WTC11 (cell line): ENCODE measurements at regions not wholly inside any gene's neighbourhood (a gene's known extent, or its start where the extent isn't known, plus 50 kb on each side); places are given as distances from the start of the nearest gene placed in this dataset.
"Not testable (repeated sequence)": the region's sequence is repeated elsewhere in the genome, so short reads cannot be mapped to it uniquely, and the experiment has no call there.

Experiments
- ATAC-seq: fragments of 200-7000 bp; cut with Tn5 transposase; 2 replicates; pipeline ENCODE4 v1.10.0; 2021; ENCODE audit warnings: mild to moderate bottlenecking, moderate library complexity
- CTCF ChIA-PET: fragments of 300-600 bp; sonication (Branson Sonifier 250); formaldehyde crosslinking; loops from one replicate; lab custom pipeline; 2021; ENCODE audit warnings: antibody characterized with exemption; lab: Charles Lee
- POLR2A ChIA-PET: fragments of 350-600 bp; sonication (Branson Sonifier 250); formaldehyde crosslinking; loops from one replicate; lab custom pipeline; 2021; ENCODE audit warnings: antibody characterized with exemption; lab: Charles Lee
- DNase-seq: peaks from one replicate; pipeline ENCODE4 v3.0.0; 2021; ENCODE audit warnings: low spot score
- H3K27ac Mint-ChIP-seq: 2 replicates; pipeline ENCODE4 v1.8.0; 2021; ENCODE audit warnings: mixed read lengths
- H3K27me3 Mint-ChIP-seq: 2 replicates; pipeline ENCODE4 v1.8.0; 2021; ENCODE audit warnings: low read depth, mild to moderate bottlenecking, moderate library complexity, mixed read lengths
- H3K36me3 Mint-ChIP-seq: 2 replicates; pipeline ENCODE4 v1.8.0; 2021; ENCODE audit warnings: mixed read lengths
- H3K4me1 Mint-ChIP-seq: 2 replicates; pipeline ENCODE4 v1.8.0; 2022; ENCODE audit warnings: mixed read lengths
- H3K4me3 Mint-ChIP-seq: 2 replicates; pipeline ENCODE4 v1.8.0; 2021; ENCODE audit warnings: mild to moderate bottlenecking, moderate library complexity, mixed read lengths
- H3K9me3 Mint-ChIP-seq: 2 replicates; pipeline ENCODE4 v1.8.0; 2021; ENCODE audit warnings: mixed read lengths
- CBFB ChIP-seq: sonication (generic); formaldehyde crosslinking; IDR thresholded peaks from 2 replicates; pipeline ENCODE4 v1.8.1; 2022; ENCODE audit warnings: mild to moderate bottlenecking, low read depth, missing genetic modification reagents
- EMX1 ChIP-seq: fragments of 250-450 bp; sonication (Bioruptor Pico); IDR thresholded peaks from 2 replicates; pipeline ENCODE4 v1.8.0; 2021; ENCODE audit warnings: mild to moderate bottlenecking
- FOXK1 ChIP-seq: sonication (generic); formaldehyde crosslinking; IDR thresholded peaks from 2 replicates; pipeline ENCODE4 v1.8.0; 2022; ENCODE audit warnings: mild to moderate bottlenecking, moderate library complexity, missing genetic modification reagents
- HMGA2 ChIP-seq: fragments of 250-450 bp; sonication (Bioruptor Pico); IDR thresholded peaks from 2 replicates; pipeline ENCODE4 v1.4.0; 2021; ENCODE audit warnings: mild to moderate bottlenecking, moderate library complexity
- JUN ChIP-seq: sonication (generic); formaldehyde crosslinking; IDR thresholded peaks from 2 replicates; pipeline ENCODE4 v1.8.0; 2023; ENCODE audit warnings: mild to moderate bottlenecking, missing genetic modification reagents
- MYBL2 ChIP-seq: sonication (generic); formaldehyde crosslinking; IDR thresholded peaks from 2 replicates; pipeline ENCODE4 v1.8.1; 2023; ENCODE audit warnings: mild to moderate bottlenecking, moderate library complexity, missing genetic modification reagents
- NFYB ChIP-seq: sonication (generic); formaldehyde crosslinking; conservative IDR thresholded peaks from 2 replicates; pipeline ENCODE4 v1.8.0; 2022; ENCODE audit warnings: low read depth, missing genetic modification reagents
- NR1H2 ChIP-seq: sonication (generic); formaldehyde crosslinking; IDR thresholded peaks from 2 replicates; pipeline ENCODE4 v1.9.0; 2021; ENCODE audit warnings: mild to moderate bottlenecking, moderate library complexity, missing genetic modification reagents
- NR3C1 ChIP-seq: sonication (generic); formaldehyde crosslinking; conservative IDR thresholded peaks from 2 replicates; pipeline ENCODE4 v1.8.1; 2023; ENCODE audit warnings: low read depth, mild to moderate bottlenecking, missing genetic modification reagents
- RORB ChIP-seq: fragments of 250-450 bp; sonication (Bioruptor Pico); IDR thresholded peaks from 2 replicates; pipeline ENCODE4 v1.9.0; 2021; ENCODE audit warnings: mild to moderate bottlenecking
- SMAD4 ChIP-seq: sonication (generic); formaldehyde crosslinking; IDR thresholded peaks from 2 replicates; pipeline ENCODE4 v1.8.0; 2022; ENCODE audit warnings: mild to moderate bottlenecking, missing genetic modification reagents
- SP1 ChIP-seq: sonication (generic); formaldehyde crosslinking; conservative IDR thresholded peaks from 2 replicates; pipeline ENCODE4 v1.8.1; 2022; ENCODE audit warnings: missing genetic modification reagents
- TP53 ChIP-seq: sonication (generic); formaldehyde crosslinking; IDR thresholded peaks from 2 replicates; pipeline ENCODE4 v1.8.1; 2023; ENCODE audit warnings: mild to moderate bottlenecking, missing genetic modification reagents
- ZNF396 ChIP-seq: fragments of 250-450 bp; sonication (Bioruptor Pico); IDR thresholded peaks from 2 replicates; pipeline ENCODE4 v1.8.0; 2021; ENCODE audit warnings: mild to moderate bottlenecking, moderate library complexity, borderline replicate concordance
- TF ChIP-seq, protein P1 (sequence below): fragments of 250-450 bp; sonication (Bioruptor Pico); IDR thresholded peaks from 2 replicates; pipeline ENCODE4 v1.9.0; 2021; ENCODE audit warnings: mild to moderate bottlenecking
- TF ChIP-seq, protein P2 (sequence below): sonication (generic); formaldehyde crosslinking; conservative IDR thresholded peaks from 2 replicates; pipeline ENCODE4 v1.8.1; 2022; ENCODE audit warnings: mild to moderate bottlenecking, missing genetic modification reagents
- TF ChIP-seq, protein P3 (sequence below): fragments of 250-450 bp; sonication (Bioruptor Pico); IDR thresholded peaks from 2 replicates; pipeline ENCODE4 v1.8.0; 2021; ENCODE audit warnings: mild to moderate bottlenecking

DNA sequence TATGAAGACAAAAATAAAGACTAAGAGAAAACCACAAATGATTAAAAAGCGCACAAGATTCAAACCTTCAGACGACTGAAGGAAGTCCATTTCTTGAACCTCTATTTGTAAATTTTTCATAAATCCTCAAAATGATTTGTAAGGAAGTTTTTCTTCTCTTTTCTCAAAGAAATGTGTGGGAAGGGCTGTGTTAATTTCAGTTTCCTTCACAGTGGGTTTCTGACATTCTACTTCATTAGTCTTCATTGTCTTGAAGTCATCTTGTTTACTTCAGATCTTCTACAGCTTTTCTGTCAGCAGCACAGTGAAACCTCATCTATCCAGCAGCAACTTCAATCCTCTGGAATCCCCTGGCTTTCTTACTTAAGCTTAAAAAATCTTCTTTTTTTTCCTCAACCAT, 87.6 kb upstream of the MYLIP start:
- peaks cover 7% of the 10 kb centered on the region; the same call in 1 of the 2 replicates for H3K4me1 Mint-ChIP-seq
- H3K27me3 Mint-ChIP-seq = peaks cover 3% of the 10 kb centered on the region
- peaks cover 53% of the 10 kb centered on the region for H3K9me3 Mint-ChIP-seq
- peaks cover 47% of the 10 kb centered on the region for H3K36me3 Mint-ChIP-seq
- TF ChIP-seq, protein P1, sequence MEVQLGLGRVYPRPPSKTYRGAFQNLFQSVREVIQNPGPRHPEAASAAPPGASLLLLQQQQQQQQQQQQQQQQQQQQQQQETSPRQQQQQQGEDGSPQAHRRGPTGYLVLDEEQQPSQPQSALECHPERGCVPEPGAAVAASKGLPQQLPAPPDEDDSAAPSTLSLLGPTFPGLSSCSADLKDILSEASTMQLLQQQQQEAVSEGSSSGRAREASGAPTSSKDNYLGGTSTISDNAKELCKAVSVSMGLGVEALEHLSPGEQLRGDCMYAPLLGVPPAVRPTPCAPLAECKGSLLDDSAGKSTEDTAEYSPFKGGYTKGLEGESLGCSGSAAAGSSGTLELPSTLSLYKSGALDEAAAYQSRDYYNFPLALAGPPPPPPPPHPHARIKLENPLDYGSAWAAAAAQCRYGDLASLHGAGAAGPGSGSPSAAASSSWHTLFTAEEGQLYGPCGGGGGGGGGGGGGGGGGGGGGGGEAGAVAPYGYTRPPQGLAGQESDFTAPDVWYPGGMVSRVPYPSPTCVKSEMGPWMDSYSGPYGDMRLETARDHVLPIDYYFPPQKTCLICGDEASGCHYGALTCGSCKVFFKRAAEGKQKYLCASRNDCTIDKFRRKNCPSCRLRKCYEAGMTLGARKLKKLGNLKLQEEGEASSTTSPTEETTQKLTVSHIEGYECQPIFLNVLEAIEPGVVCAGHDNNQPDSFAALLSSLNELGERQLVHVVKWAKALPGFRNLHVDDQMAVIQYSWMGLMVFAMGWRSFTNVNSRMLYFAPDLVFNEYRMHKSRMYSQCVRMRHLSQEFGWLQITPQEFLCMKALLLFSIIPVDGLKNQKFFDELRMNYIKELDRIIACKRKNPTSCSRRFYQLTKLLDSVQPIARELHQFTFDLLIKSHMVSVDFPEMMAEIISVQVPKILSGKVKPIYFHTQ (CRISPR knock-in tag) = no peak
- TF ChIP-seq NR3C1 (no peak), NFYB (CRISPR knock-in tag) (no peak), RORB (CRISPR knock-in tag) (no peak), FOXK1 (CRISPR knock-in tag) (no peak), CBFB (CRISPR knock-in tag) (no peak), JUN (CRISPR knock-in tag) (no peak)
- CTCF ChIA-PET = no interaction called here
- no peak overlapping the region for H3K27ac Mint-ChIP-seq
- POLR2A ChIA-PET = no interaction called here
- ATAC-seq = no peak
- H3K4me3 Mint-ChIP-seq = no peak overlapping the region
- DNase-seq = no peak

DNA sequence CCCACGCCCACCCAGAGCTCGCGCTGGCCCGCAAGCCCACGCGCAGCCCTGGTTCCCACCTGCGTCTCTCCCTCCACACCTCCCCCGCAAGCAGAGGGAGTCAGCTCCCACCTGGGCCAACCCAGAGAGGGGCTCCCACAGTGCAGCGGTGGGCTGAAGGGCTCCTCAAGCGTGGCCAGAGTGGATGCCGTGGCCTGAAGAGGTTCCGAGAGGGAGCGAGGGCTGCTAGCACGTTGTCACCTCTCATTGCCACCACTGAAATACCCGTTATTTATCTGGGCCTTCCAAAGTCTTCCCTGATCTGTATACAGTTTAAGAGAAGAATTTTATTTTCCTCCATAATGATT, 88.3 kb upstream of the MYLIP start:
- Mint-ChIP-seq H3K27me3 (peaks cover 3% of the 10 kb centered on the region), H3K4me3 (no peak overlapping the region), H3K9me3 (peaks cover 58% of the 10 kb centered on the region), H3K4me1 (peaks cover 7% of the 10 kb centered on the region; the same call in 1 of the 2 replicates), H3K36me3 (peaks cover 47% of the 10 kb centered on the region), H3K27ac (no peak overlapping the region)
- DNase-seq (no peak), ATAC-seq (no peak)
- CTCF ChIA-PET = no interaction called here
- no peak for TF ChIP-seq SMAD4 (CRISPR knock-in tag)
- TF ChIP-seq, protein P1 (CRISPR knock-in tag) = no peak
- no peak for TF ChIP-seq EMX1
- no peak for TF ChIP-seq TP53 (CRISPR knock-in tag)
- no peak for TF ChIP-seq RORB (CRISPR knock-in tag)
- TF ChIP-seq, protein P2, sequence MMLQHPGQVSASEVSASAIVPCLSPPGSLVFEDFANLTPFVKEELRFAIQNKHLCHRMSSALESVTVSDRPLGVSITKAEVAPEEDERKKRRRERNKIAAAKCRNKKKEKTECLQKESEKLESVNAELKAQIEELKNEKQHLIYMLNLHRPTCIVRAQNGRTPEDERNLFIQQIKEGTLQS = no peak
- TF ChIP-seq MYBL2 (CRISPR knock-in tag) = no peak
- TF ChIP-seq, protein P3, sequence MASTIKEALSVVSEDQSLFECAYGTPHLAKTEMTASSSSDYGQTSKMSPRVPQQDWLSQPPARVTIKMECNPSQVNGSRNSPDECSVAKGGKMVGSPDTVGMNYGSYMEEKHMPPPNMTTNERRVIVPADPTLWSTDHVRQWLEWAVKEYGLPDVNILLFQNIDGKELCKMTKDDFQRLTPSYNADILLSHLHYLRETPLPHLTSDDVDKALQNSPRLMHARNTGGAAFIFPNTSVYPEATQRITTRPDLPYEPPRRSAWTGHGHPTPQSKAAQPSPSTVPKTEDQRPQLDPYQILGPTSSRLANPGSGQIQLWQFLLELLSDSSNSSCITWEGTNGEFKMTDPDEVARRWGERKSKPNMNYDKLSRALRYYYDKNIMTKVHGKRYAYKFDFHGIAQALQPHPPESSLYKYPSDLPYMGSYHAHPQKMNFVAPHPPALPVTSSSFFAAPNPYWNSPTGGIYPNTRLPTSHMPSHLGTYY (CRISPR knock-in tag) = no peak
- TF ChIP-seq ZNF396 (CRISPR knock-in tag) = no peak
- no peak for TF ChIP-seq NR1H2 (CRISPR knock-in tag)
- TF ChIP-seq SP1 (CRISPR knock-in tag) = no peak
- no peak for TF ChIP-seq HMGA2 (CRISPR knock-in tag)
- POLR2A ChIA-PET = no interaction called here

DNA sequence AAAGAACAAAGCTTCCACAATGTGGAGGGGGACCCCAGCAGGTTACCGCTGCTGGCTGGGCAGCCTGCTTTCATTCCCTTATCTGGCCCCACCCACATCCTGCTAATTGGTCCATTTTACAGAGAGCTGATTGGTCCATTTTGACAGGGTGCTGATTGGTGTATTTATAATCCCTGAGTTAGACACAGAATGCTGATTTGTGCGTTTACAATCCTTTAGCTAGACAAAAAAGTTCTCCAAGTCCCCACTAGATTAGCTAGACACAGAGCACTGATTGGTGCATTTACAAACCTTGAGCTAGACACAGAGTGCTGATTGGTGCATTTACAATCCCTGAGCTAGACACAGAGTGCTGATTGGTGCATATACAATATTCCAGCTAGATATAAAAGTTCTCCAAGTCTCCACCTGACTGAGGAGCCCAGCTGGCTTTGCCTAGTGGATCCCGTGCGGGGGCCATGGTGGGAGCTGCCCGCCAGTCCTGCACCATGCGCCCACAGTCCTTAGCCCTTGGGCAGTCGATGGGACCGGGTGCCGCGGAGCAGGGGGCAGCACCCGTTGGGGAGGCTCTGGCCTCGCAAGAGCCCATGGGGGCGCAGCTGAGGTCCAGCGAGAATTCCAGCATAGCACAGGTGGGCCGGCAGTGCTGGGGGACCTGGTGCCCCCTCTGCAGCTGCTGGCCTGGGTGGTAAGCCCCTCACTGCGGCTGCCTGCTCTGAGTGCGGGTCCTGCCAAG, 88.8 kb upstream of the MYLIP start:
- ATAC-seq, H3K4me1 Mint-ChIP-seq, POLR2A ChIA-PET, H3K27ac Mint-ChIP-seq, H3K4me3 Mint-ChIP-seq, H3K27me3 Mint-ChIP-seq, CTCF ChIA-PET, DNase-seq: not testable (repeated sequence)
- Mint-ChIP-seq H3K9me3 (peaks cover 63% of the 10 kb centered on the region), H3K36me3 (peaks cover 47% of the 10 kb centered on the region)
